TTC549 (cell line): ENCODE measurements at regions not wholly inside any gene's neighbourhood (a gene's known extent, or its start where the extent isn't known, plus 50 kb on each side); places are given as distances from the start of the nearest gene placed in this dataset.

ENCODE experiments used
- FAIRE-seq: peaks from 2 replicates; lab custom pipeline; 2012; peaks lifted over from hg19 to GRCh38; lab: Jason Lieb, UNC

DNA sequence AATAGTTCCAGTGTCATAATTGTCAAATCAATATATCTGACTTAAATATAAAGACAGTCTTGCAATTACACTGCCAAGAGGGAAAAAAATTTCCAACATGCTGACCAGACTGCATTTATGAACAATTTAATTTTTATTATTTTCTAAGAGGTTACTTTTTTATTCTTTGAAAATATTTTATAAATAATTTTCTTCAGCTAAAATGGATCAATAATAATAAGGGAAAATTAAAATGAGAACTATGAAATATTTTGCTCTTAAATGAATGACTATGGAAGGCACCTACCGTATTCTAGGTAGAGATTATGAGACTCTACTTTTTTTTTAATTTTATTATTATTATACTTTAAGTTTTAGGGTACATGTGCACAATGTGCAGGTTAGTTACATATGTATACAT, 1032.5 kb upstream of the LRRN3 start:
- no peak for FAIRE-seq

DNA sequence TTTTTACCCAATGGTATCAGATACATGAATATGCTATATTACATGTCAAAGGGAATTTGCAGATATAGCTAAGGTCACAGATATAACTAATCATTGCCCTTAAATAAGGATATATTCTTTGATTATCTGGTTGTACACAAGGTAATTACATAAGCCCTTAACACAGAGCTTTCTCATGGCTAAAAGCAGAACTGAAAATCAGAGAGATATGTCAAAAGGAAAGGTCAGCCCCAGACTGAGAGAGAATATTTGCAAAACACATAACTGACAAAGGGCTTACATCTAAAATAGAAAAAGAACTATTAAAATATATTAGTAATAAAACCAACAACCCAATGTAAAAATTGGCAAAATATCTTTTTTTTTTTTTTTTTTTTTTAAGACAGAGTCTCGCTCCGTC, 1029.5 kb upstream of the LRRN3 start:
- no peak for FAIRE-seq

DNA sequence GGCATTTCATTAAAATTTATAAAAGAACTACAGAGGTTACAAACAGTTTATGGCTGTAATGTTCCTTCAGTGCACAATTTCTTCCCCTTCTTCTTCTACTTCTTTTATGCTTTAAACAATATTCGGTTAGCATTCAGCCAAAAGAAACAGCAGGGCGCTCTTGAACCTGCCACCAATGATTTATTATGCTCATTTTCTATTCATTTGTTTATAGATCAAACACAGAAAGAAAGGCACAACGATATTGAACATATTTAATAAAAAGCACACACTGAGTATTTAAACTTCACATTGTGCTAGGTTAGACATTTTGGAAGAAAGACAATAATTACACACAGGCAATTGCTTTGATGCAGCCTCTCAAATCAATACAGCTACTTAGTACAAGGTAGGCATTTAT, 1025.8 kb upstream of the LRRN3 start:
- no peak for FAIRE-seq

DNA sequence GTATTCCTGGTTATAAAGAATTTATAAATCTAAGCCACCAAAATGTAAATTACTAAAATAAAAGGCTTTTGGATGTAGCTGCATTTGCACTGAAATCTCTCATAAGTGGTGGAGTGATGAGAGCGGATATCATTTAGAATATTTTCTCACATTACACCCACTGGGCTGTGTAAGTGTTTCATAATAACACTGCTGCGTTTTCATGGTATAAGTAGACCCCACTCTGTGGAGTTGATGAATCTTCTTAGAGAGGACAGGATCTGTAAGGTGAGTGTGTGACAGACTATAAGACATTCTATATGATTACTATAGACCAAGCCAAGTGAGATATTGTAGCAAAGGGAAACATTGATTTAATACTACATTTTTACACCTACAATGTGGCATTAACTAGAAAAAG, 1024.1 kb upstream of the LRRN3 start:
- no peak for FAIRE-seq

DNA sequence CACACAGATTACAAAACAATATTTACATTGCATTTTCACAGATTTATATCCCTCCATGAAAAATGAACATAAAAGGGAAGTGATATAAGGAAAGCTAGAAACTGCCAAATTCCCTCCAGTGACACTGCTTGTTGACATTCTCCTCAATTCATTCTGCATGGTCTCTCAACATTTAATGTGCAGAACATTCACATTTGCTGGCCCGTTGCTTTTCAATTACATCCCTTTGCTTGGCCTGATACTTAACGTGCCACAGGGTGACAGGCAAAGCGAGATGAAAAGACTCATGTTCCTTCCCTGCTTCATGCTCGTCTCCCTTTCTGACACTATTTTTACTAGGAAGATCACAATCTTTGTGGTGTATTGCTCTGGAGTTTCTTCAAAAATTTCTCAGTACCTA, 1019.7 kb upstream of the LRRN3 start:
- no peak for FAIRE-seq

DNA sequence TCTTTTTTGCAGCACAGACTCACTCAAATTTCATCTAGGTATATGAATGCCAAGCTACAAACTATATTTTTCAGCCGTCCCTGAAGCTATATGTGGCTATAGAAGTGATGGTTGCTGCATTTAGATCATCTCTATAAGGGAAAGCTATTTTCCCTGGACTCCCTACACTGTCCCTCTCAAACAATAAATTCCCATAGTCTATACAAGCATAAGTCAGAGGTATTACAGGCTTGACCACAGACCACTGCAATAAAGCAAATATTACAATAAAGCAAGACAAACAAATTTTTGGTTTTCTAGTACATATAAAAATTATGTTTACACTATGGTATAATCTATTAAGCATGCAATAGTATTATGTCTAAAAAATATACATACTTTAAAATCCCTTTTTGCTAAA, 1015.5 kb upstream of the LRRN3 start:
- FAIRE-seq = no peak

DNA sequence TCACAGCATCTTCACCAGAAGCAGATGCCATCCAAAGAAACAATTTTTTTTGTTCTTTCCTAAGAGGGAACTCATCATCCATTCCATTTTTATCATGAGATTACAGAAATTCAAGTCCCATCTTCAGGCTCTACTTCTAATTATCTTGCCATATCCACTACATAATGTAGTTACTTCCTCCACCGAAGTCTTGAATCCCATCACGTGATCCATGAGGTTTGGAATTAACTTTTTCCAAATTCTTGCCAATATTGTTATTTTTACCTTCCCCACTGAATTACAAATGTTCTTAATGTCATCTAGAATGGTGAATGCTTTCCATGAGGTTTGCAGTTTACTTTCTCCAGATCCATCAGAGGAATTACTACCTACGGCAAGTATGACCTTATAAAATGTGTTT, 1014.7 kb upstream of the LRRN3 start:
- FAIRE-seq = no peak

DNA sequence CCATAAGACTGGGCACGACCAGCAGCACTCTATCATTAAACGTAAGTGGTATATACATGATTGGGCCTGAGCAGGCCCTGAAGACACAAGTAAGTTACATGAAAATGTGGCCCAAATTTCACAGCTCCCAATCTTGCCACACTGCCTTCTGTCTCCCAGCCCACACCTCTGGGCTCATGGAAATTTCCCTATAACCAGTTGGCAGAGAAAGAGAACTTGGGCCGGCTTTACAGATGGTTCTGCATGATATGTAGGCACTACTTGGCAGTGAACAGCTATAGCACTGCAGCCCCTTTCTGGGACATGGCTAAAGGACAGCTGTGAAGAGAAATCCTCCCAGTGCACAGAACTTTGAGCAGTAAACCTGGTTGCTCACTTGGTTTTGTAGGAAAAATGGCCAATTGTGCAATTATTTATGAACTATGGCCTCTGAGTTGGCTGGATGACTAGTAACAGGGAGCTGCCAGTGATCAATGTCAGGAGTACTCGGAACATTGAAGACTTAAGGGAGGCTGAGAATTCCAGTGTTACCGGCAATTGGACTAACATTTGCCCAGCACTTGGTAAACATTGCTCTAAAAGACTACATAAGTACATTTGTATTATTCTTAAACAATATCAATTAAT, 1006.6 kb upstream of the LRRN3 start:
- FAIRE-seq = no peak

DNA sequence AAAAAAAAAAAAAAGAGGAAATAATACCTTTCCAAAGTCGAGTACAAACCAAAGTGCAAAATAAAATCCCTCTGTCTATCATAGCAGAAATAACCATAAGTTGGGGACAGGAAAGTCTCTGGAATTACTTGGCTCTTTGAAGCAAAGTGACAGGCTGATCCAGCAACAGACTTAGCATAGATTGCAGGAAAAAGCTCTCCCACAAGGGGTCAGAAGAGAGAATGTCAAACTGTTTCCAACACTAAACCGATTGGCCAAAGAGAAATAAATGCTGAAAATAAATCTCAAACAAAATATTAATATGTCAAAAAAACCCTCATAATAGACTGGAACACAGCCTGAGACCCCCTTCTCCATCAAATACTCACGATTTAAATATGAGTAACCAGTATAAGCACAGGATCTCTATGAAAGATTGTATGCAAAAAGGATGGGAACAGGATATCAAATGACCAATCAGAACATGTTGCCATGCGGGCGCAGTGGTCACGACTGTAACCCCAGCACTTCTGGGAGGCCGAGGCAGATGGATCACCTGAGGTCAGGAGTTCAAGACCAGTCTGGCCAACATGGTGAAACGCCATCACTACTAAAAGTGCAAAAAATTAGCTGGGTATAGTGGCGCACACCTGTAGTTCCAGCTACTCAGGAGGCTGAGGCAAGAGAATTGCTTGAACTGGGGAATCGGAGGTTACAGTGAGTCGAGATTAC, 1000.7 kb upstream of the LRRN3 start:
- FAIRE-seq = no peak

DNA sequence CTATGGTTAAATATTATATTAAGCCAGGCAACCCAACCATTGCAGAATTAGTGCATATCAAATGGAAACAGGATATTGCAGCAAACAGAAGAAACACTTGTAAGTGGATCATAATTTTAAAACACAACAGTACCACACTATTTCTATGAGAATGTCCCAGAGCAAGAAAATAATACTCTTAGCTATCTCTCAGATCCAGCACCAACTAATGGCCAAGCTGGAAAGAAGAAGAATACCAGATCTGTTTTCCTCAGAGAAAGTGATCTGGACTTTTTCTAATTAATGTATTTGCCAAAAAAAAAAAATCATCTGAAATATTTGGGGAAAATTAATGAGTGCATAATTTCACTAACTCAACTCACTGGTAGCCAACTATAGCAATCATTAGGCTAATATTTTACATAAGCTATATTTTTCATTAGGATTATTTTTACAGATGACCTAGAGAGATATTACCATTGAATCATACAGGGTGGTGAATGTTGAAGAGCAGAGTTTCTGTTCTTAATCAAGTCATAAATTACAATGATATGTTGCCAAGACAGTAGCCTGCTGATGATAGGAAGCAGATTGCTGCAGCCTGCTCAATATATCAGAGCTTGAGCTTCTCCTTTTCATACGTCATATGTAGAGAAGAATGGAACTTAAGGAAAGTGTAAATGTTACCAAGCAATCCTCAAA, 995.4 kb upstream of the LRRN3 start:
- FAIRE-seq = no peak

DNA sequence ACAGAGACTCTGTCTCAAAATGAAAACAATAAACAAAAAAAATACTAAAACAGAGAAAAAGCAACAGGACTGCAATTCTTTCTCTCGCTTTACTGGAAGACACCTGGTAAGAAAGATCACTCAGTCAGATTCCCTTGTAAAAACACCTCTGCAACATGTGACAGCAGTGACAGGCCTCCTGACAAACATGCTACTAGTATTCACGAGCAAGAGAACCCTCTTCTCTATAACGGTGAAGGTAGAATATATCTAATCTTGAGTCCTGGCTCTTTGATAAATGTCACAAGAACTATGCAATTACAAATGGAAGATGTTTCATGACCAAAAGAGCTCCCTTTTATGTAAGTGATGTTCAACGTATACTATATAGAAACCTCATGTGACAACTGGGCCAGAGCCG, 986.7 kb upstream of the LRRN3 start:
- no peak for FAIRE-seq

DNA sequence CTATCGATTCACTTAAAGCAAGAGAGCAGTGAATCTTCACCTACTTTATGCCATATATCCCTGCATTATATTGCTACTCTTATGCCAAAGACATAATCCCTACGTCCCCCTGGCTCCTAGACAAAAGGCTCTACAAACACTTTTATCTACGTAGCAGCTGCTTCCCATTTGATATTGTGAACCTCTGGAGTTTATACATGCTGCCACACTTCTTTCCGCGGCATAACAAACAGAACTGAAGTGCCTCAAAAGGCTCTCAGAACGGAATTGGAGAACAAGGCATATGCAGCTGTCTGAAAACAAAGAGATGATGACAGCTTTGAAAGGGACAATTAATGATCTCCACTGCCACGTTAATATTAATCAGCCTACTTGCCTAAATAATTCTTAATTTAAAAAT, 985.6 kb upstream of the LRRN3 start:
- FAIRE-seq = no peak

DNA sequence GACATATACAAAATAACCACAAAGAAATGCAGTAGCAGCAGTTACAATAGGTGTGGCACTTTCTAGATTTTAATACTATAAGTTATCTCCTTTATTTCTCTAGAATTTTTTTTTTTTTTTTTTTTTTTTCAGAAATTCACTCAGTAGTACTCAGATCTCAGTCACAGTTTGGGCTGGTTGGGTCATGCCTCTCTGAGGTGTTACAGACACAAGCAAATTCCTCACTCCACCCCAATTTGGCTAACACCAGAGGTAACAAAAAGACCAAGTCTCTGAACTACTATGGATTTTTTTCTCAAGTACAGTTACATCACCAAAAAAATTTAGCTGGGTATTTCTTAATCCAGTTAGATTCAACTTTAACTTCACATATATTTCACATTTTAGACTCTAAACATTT, 985.1 kb upstream of the LRRN3 start:
- no peak for FAIRE-seq

DNA sequence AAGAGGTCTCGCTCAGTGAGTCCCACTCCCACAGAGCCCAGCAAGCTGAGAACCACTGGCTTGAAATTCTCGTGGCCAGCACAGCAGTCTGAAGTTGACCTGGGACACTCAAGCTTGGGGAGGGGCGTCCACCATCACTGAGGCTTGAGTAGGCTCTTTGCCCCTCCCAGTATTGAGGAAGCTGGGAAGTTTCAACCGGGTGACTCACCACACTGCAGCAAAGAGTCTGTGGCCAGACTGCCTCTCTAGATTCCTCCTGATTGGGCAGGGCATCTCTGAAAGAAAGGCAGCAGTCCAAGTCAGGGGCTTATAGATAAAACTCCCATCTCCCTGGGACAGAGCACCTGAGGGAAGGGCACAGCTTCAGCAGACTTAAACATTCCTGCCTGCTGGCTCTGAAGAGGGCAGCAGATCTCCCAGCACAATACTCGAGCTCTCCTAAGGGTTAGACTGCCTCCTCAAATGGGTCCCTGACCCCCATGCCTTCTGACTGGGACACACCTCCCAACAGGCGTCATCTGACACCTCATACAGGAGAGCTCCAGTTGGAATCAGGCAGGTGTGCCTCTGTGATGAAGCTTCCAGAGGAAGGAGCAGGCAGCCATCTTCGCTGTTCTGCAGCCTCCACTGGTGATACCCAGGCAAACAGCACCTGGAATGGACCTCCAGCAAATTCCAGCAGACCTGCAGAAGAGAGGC, 970.9 kb upstream of the LRRN3 start:
- FAIRE-seq = no peak

DNA sequence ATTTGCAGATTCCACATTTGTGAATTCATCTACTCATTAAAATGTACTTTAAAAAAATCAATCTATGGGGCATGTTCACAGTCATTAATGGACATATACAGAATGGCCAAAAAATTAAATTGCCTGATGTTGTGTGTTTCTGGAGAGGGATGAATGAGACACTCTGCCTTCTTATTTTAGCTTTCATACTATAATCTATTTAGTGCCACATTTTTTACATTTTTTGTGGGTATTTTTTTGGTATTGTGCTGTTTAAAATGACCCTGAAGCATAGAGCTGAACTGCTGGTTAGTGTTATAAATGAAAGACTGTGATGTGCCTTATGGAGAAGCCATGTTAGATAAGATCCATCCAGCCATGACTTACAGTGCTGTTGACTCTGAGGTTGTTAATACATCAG, 961.8 kb upstream of the LRRN3 start:
- FAIRE-seq = no peak

DNA sequence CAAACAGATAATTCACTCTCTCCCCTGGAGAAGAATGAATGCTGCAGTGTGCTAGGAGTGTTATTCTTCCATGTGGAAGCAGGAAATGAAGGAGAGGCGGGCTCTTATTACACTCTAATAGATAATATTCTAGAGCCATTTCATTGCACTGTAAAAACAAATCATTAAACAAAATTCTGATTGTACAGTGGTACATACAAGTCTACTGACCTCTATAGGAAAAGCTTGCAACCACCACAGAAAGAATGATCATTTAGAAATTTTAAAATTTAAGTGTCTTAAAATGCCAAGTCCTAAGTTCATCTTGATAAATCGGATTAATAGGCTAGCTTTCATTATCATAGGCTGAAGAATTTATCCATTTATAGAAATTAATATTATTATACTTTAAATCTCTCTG, 960.3 kb upstream of the LRRN3 start:
- no peak for FAIRE-seq

DNA sequence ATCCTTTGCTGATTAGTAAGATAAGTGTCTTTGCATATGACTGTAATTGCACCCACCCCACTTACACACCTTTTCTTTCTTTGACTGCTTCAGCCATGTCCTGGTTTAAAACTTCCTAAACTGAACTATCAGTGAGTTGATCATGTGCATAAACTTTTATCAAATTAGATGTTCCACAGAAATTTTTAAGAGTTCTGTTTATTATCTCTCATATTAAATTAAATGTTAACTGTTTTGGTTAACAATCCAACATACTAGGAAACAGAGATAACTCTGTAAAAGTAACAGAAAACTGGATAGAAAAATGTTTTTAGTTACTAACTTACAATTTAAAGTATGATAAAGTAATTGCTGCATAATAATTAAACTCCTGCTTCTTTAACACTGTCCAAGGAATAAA, 959.6 kb upstream of the LRRN3 start:
- no peak for FAIRE-seq

DNA sequence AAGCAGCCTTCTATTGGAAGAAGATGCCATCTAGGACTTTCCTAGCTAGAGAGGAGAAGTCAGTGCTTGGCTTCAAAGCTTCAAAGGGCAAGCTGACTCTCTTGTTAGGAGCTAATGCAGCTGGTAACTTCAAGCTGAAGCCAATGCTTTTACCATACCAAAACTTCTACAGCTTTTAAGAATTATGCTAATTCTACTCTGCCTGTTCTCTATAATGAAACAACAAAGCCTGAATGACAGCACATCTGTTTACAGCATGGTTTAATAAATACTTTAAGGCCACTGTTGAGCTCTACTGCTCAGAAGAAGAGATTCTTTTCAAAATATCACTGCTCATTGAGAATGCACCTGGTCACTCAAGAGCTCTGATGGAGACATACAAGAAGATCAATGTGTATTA, 951.9 kb upstream of the LRRN3 start:
- FAIRE-seq = no peak

DNA sequence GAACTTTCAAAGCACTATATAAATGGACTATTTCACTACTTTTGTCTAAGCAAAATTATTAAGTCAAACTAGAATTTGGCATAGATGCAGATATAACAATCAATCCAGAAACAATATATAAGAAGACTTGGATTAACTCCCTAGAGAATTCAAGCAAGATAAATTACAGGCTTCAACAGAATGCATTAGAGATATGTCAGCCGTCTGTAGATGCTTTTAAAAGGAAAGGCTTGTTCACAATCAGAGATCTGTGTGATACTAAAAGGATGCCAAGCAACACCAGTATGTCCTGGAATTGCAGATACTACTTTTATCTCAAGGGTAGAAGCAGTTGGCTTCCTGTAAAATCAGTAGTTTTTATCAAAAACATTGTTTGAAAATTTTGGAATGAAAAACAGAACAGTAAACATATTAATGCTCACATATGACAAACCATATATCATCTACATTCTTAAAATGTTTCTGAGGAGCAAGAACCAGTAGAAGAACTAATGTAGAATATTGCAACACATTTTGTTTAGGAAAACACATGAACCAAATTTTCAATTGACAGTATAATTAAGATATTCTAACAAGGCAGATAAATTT, 947.9 kb upstream of the LRRN3 start:
- FAIRE-seq = no peak

DNA sequence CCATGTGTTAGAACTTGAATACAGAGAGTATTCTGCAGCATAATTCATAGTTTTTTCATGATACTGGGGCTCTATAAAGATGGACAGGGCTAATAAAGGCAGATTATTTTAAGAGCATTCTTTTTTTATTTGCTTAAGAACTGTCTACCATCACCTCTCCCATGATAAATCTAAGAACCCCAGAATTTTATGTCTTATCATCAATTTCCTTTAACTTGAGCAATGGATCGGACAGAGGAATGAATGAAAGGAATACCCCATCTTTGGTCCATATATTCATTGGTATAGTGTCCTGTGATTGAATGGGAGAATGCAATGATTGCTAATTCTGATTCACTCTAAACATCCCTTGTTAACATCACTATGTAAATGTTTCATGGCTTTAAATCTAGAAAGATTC, 946.3 kb upstream of the LRRN3 start:
- no peak for FAIRE-seq

DNA sequence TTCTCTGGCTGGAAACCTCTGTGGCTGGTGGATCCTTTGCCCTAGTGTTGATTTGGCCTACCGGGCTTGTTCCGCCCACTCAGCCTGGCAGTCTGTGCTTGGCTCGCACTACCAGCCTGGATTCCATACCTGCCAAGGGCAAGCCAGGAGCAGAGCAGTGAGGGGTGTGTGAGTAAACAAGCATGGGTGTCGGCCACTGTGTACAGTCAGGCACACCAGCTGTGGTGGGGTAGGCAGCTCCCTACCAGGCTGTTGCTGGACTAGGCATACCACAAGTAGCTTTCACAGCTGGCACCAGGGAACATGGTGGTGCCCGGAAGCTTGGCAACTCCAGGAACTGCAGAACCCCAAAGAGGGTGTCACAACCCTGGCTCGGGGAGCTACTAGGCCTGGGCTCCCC, 942.9 kb upstream of the LRRN3 start:
- FAIRE-seq = no peak

DNA sequence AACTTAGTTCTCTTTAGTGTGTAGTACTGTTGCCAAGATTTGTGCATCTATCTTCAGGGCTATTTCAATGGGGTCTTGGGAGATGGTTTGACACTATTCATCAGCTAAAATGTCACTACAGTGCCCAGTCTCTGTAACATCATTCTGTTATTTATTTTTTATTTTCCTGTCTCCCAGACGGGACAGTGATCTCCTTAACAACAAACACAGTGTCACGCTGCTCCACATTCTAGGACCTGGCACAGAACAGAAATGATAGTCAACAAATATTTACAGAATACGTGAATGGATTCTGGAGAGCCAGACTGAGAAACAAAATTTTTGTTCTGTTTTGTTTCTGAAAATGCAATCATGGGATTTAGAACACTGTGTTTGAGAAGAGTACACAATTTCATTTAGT, 937.7 kb upstream of the LRRN3 start:
- FAIRE-seq = no peak

DNA sequence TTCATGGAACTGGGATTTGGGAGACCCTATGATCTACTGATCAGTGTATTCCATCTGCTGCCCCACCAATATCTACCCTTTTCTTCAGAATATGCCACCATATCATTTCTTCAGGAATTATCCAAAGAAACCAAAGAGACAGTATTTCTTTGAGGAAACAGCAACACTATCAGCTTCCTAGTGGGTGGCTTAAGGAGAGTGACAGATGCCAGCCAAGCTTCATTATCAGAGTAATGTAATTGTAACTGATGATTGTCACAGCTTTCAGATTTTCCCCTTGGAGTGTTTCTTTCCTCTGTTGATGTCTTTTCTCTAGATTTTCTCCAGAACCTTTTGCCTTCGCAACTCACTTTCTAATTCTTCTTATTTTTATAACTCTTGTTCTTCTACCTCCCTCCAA, 934.4 kb upstream of the LRRN3 start:
- no peak for FAIRE-seq
